ENCODE measurements at regions not wholly inside any gene's neighbourhood (a gene's known extent, or its start where the extent isn't known, plus 50 kb on each side); places are given as distances from the start of the nearest gene placed in this dataset.
"Not testable (repeated sequence)": the region's sequence is repeated elsewhere in the genome, so short reads cannot be mapped to it uniquely, and the experiment has no call there.

GRCh38 chr3:191648787-191649186 is 187.8 kb downstream of the PYDC2 start:
- DNase-seq: no peak

- no peak for DNase-seq
Measured at GRCh38 chr3:191649626-191650025, 188.7 kb downstream of the PYDC2 start.

GRCh38 chr3:191658781-191659419 is 197.9 kb downstream of the PYDC2 start:
- not testable (repeated sequence) for DNase-seq

GRCh38 chr3:191662150-191662549 is 201.2 kb downstream of the PYDC2 start:
- not testable (repeated sequence) for DNase-seq

- DNase-seq: no peak
Measured at GRCh38 chr3:191680989-191681597, 220.1 kb downstream of the PYDC2 start.

- DNase-seq: no peak
Measured at GRCh38 chr3:191682961-191683360, 222.0 kb downstream of the PYDC2 start.

GRCh38 chr3:191686626-191687025 is 225.7 kb downstream of the PYDC2 start:
- no peak for DNase-seq

- DNase-seq: peak; percentile 75
Measured at GRCh38 chr3:191688756-191689433, 227.9 kb downstream of the PYDC2 start.

GRCh38 chr3:191691184-191691583 is 230.2 kb downstream of the PYDC2 start:
- not testable (repeated sequence) for DNase-seq

- DNase-seq: no peak
Measured at GRCh38 chr3:191695131-191695814, 234.3 kb downstream of the PYDC2 start.

- DNase-seq: no peak
Measured at GRCh38 chr3:191695815-191696153, 234.8 kb downstream of the PYDC2 start.

GRCh38 chr3:191696348-191696747 is 235.4 kb downstream of the PYDC2 start:
- no peak for DNase-seq

- DNase-seq: no peak
Measured at GRCh38 chr3:191699546-191699945, 238.6 kb downstream of the PYDC2 start.

- DNase-seq: no peak
Measured at GRCh38 chr3:191702121-191702520, 241.2 kb downstream of the PYDC2 start.

- DNase-seq: no peak
Measured at GRCh38 chr3:191707817-191708216, 246.9 kb downstream of the PYDC2 start.

GRCh38 chr3:191715585-191715984 is 254.6 kb downstream of the PYDC2 start:
- DNase-seq: no peak

- DNase-seq: no peak
Measured at GRCh38 chr3:191721390-191721861, 260.5 kb downstream of the PYDC2 start.

GRCh38 chr3:191721990-191722389 is 261.0 kb downstream of the PYDC2 start:
- no peak for DNase-seq

GRCh38 chr3:191727338-191727737 is 266.4 kb downstream of the PYDC2 start:
- no peak for DNase-seq

GRCh38 chr3:191728186-191728585 is 267.2 kb downstream of the PYDC2 start:
- DNase-seq: no peak

GRCh38 chr3:191737742-191738141 is 276.8 kb downstream of the PYDC2 start:
- no peak for DNase-seq

- DNase-seq: no peak
Measured at GRCh38 chr3:191740712-191741111, 279.7 kb downstream of the PYDC2 start.

- not testable (repeated sequence) for DNase-seq
Measured at GRCh38 chr3:191741847-191742350, 280.9 kb downstream of the PYDC2 start.

Measured in islet precursor cell (in vitro differentiated cells).